ENCODE measurements at regions not wholly inside any gene's neighbourhood (a gene's known extent, or its start where the extent isn't known, plus 50 kb on each side); places are given as distances from the start of the nearest gene placed in this dataset.

GRCh38 chr11:20243974-20244373 is 83.7 kb upstream of the DBX1 start:
- TF ChIP-seq GATA3 (IDR thresholded peaks at IDR 0.05; ENCODE audit: low read depth, low read length) (no peak), GATA2 (IDR thresholded peaks at IDR 0.05; ENCODE audit: low read depth, low read length) (no peak)
